GM12891 (cell line): ENCODE measurements at regions not wholly inside any gene's neighbourhood (a gene's known extent, or its start where the extent isn't known, plus 50 kb on each side); places are given as distances from the start of the nearest gene placed in this dataset.
"Not testable (repeated sequence)": the region's sequence is repeated elsewhere in the genome, so short reads cannot be mapped to it uniquely, and the experiment has no call there.

ENCODE experiments used
- DNase-seq: peaks from one replicate; pipeline ENCODE4 v3.0.0; 2011; ENCODE audit warnings: low spot score; ENCODE audit not compliant: insufficient read length
- FAIRE-seq: peaks from 2 replicates; lab custom pipeline; 2011; peaks lifted over from hg19 to GRCh38; lab: Jason Lieb, UNC
- PAX5 ChIP-seq: IDR thresholded peaks from 2 replicates; pipeline ENCODE4 v1.6.1; 2011; ENCODE audit warnings: low read length, moderate library complexity, mild to moderate bottlenecking; ENCODE audit not compliant: insufficient read depth, severe bottlenecking
- POLR2A ChIP-seq: IDR thresholded peaks from 2 replicates; pipeline ENCODE4 v1.6.1; 2011; ENCODE audit warnings: low read depth, low read length, control low read depth
- POLR2AphosphoS5 ChIP-seq: IDR thresholded peaks from 2 replicates; pipeline ENCODE4 v1.6.1; 2011; ENCODE audit warnings: low read depth, low read length, control low read depth
- POU2F2 ChIP-seq: IDR thresholded peaks from 2 replicates; pipeline ENCODE4 v1.6.1; 2011; ENCODE audit warnings: low read depth, mild to moderate bottlenecking, control low read depth, low read length, moderate library complexity
- SPI1 ChIP-seq: IDR thresholded peaks from 2 replicates; pipeline ENCODE4 v1.6.1; 2011; ENCODE audit warnings: low read depth, low read length, control low read depth
- TAF1 ChIP-seq: IDR thresholded peaks from 2 replicates; pipeline ENCODE4 v1.6.1; 2011; ENCODE audit warnings: low read depth, low read length, control low read depth

- TF ChIP-seq TAF1: no peak
- no peak for TF ChIP-seq POLR2AphosphoS5
- no peak for TF ChIP-seq SPI1
- TF ChIP-seq POU2F2: no peak
- no peak for TF ChIP-seq PAX5
- no peak for TF ChIP-seq POLR2A
- DNase-seq: no peak
- no peak for FAIRE-seq
Measured at GRCh38 chr10:45118929-45119328, 118.2 kb downstream of the ZNF22 start.

GRCh38 chr10:45122180-45122860 lies 121.6 kb downstream of the ZNF22 start:
- FAIRE-seq, DNase-seq: not testable (repeated sequence)

DNA sequence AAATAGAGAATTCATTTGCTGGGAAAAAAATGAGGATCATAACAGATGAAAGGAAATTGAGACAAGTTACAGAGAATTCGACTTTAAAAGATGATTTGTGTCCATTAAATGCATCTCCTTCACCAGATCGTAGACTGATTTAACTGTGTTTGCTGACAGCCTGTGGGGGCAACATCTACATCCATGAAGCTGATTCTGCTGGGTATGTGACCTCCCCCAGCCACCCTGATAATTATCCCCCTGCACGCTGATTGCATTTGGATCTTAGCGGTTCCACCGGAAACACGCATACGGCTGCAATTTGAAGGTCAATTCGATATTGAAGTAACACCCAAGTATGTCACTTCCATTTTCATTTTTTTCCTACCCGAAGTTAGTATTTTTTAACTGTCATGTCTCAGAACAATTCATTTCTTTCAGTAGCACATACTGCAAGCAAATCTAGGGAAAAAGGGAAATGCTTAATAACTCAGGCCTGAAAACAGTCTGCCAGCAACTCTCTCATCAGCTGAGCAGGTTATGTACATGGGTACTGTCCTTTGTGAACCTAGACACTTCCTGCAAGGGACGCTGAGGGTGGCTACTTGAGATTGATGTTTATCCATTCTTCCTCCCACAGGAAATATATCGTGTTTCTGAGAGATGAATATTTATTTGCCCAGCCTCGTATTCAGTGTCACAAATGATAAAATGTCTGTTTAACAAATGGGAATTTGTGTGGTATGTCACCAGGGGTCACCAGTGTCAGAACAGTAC lies 134.9 kb downstream of the ZNF22 start:
- DNase-seq (no peak), FAIRE-seq (no peak)
- TF ChIP-seq POLR2AphosphoS5 (no peak), POU2F2 (no peak), POLR2A (no peak), TAF1 (no peak), SPI1 (no peak), PAX5 (no peak)

DNA sequence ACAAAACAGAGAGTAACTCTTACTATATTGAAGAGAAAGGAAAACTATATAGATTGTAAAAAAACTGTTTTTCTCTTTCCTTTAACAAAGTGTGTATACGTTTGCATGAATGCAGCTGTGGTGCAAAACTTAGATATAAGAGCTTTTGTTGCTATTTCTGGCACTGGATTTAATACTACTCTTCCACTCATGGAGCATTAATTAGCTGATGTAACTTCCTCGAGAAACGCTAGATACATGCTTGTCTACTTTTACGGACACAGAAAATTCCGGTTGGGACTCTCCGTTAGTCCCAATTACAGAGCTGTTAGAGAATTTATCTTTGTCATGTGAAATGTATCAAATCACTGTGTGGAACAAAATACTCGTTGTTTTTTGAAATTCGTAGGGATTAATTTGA lies 135.5 kb downstream of the ZNF22 start:
- TF ChIP-seq PAX5 (no peak), POLR2AphosphoS5 (no peak), POLR2A (no peak), TAF1 (no peak), SPI1 (no peak), POU2F2 (no peak)
- no peak for FAIRE-seq
- no peak for DNase-seq

DNA sequence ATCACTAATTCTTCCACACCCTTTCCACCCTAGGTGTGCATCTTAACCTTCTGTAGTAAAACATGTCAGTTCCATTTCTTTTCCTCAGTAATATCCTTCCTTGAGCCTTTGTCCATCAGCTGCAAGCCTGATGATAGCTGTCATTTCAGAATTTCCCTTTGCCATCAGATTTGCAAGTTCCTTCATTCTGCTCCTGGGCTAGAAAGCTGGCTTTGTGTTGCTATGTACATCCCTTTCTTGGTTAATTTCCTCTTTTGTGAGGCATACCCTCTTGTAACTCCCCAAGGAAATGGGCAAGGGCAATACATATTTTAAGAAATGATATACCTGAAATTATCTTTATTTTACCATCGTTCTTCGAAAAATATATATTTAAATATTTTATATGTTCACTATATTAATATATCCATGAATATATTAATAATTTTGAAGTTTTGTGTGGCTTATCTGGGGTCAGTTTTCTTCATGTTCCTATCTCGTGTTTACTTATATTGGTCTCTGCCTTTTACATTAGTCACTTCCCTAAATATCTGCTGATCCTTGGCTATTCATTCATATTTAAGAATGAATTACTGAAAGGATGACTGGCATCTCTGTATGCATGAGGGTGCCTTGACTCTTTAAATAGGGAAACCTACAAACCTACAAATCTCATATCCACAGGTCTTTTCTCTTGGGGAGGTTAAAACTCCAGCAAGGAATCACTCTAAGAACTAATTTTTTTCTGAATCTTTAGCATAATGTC lies 143.8 kb downstream of the ZNF22 start:
- no peak for FAIRE-seq

GRCh38 chr10:45145143-45145542 lies 144.4 kb downstream of the ZNF22 start:
- not testable (repeated sequence) for DNase-seq, FAIRE-seq

More for the DNA sequence above, 143.8 kb downstream of the ZNF22 start:
- DNase-seq: no peak
- no peak for TF ChIP-seq POLR2A
- no peak for TF ChIP-seq PAX5
- TF ChIP-seq POLR2AphosphoS5: no peak
- no peak for TF ChIP-seq SPI1
- no peak for TF ChIP-seq POU2F2
- no peak for TF ChIP-seq TAF1

- DNase-seq (no peak), FAIRE-seq (peak; percentile 74)
- TF ChIP-seq POLR2AphosphoS5: no peak
- no peak for TF ChIP-seq PAX5
- TF ChIP-seq POLR2A: no peak
- TF ChIP-seq SPI1: no peak
- no peak for TF ChIP-seq POU2F2
- no peak for TF ChIP-seq TAF1
Measured at GRCh38 chr10:45147000-45147399, 146.3 kb downstream of the ZNF22 start.

DNA sequence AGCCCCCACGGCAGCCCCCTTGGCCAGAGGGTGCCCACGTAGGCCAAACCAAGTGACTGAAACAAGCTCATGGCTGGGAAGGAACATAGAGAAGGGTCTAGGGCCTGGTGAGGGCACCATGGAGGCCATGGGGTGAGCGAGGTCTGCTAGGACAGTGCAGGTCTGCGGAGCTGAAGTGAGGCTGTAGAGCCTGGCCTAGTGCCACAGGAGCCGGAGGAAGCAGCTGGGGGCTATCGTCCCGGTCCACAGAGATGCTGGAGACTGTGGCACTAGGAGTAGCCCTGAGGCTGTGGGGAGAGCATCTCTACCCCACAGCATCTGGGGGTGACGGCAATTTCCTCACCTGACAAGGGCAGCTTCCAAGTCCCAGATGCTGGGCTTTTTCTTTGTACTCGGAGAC lies 150.3 kb downstream of the ZNF22 start:
- FAIRE-seq (no peak), DNase-seq (no peak)
- TF ChIP-seq POU2F2: no peak
- TF ChIP-seq POLR2A: no peak
- no peak for TF ChIP-seq TAF1
- no peak for TF ChIP-seq POLR2AphosphoS5
- TF ChIP-seq PAX5: no peak
- no peak for TF ChIP-seq SPI1

DNA sequence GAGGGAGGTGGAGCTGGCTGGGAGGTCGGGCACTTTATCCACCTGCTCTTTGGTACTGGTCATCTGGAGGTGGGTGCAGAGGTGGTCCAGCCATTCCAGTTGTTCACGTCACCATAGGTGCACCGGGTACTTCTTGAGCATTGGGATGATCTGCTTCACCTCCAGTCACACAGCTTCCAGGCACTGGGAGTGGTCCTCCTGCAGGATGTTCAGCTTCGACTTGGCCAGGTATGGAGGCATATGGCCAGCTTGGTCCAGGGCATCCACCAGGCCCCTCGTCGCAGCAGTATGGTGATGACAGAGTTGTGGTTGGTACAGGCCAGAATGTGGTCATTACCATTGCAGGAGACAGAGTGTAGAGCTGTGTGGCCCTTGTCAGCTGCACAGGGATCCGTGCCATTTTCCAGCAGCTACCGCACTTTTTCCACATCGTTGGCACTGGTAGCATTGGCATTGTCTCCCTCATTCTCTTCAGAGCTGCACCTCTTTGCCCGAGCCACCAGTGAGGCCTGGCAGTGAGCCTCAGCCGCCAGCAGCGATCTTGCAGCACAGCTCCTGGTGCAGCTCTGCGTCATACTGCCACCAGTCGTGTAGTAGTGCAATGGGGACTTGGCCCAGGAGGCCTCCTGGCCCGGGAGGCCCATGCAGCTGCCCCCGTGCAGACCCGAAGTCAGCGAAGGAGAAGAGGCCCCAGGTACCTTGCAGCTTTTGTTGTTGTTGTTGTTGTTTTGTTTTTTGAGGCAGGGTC lies 150.9 kb downstream of the ZNF22 start:
- FAIRE-seq (no peak), DNase-seq (no peak)
- TF ChIP-seq POU2F2: no peak
- no peak for TF ChIP-seq SPI1
- no peak for TF ChIP-seq PAX5
- TF ChIP-seq POLR2A: no peak

DNA sequence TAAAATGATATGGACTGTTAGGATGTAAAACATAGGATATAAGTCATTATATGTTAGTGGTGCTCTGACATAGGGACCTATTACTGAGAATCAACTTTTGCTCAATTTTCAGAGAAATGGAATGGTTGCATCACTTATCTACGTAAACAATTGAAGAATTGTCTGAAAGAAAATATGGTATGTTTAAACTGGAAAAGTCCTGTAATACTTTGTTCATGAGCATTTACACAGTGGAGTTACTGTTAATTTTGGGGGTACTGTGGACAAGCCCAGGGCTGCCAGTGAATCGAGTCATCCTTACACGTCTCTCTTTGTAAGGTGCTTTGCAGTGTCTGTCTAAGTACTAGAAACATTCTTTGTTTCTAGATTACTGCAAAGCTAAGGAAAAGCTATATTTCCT lies 152.0 kb downstream of the ZNF22 start:
- no peak for DNase-seq
- no peak for FAIRE-seq

More for the DNA sequence above, 152.0 kb downstream of the ZNF22 start:
- TF ChIP-seq SPI1: no peak
- TF ChIP-seq POLR2AphosphoS5: no peak
- TF ChIP-seq POU2F2: no peak
- TF ChIP-seq PAX5: no peak
- no peak for TF ChIP-seq TAF1
- TF ChIP-seq POLR2A: no peak
